GM12872 (cell line): ENCODE measurements at regions not wholly inside any gene's neighbourhood (a gene's known extent, or its start where the extent isn't known, plus 50 kb on each side); places are given as distances from the start of the nearest gene placed in this dataset.

Experiments
- CTCF ChIP-seq: IDR thresholded peaks from 3 replicates; pipeline ENCODE4 v1.5.1; 2011; ENCODE audit warnings: low read depth, mild to moderate bottlenecking, low read length, moderate library complexity; ENCODE audit not compliant: insufficient read depth

- TF ChIP-seq CTCF = no peak
These were observed 269.9 kb upstream of the MGAT4C start for GRCh38 chr12:86526060-86526595.

- no peak for TF ChIP-seq CTCF
These were observed 267.7 kb upstream of the MGAT4C start for GRCh38 chr12:86523844-86524243.

- TF ChIP-seq CTCF = no peak
These were observed 265.7 kb upstream of the MGAT4C start for GRCh38 chr12:86521870-86522269.

- TF ChIP-seq CTCF = no peak
These were observed 257.0 kb upstream of the MGAT4C start for GRCh38 chr12:86513226-86513625.

- TF ChIP-seq CTCF = no peak
These were observed 240.4 kb upstream of the MGAT4C start for GRCh38 chr12:86496595-86496994.

- no peak for TF ChIP-seq CTCF
These were observed 228.3 kb upstream of the MGAT4C start for GRCh38 chr12:86484473-86484872.

GRCh38 chr12:86473231-86473630 lies 217.0 kb upstream of the MGAT4C start:
- no peak for TF ChIP-seq CTCF
